Suprapubic skin (tissue), 3 donors: ENCODE measurements at regions not wholly inside any gene's neighbourhood (a gene's known extent, or its start where the extent isn't known, plus 50 kb on each side); places are given as distances from the start of the nearest gene placed in this dataset.

Experiments
- POLR2AphosphoS5 ChIP-seq, 3 donors: sonication (generic); formaldehyde crosslinking; IDR thresholded peaks; one replicate each; pipeline ENCODE4 v1.6.1; 2017; ENCODE audit warnings: antibody characterized with exemption in 3 of 3
- TF ChIP-seq, protein P1 (sequence below), 2 donors: fragments of 200-600 bp in 1 of 2; fragments of 450-650 bp in 1 of 2; sonication (generic) in 1 of 2; IDR thresholded peaks; one replicate each; pipeline ENCODE4 v1.5.1; 2016 to 2019; ENCODE audit warnings: antibody characterized with exemption in 2 of 2, mild to moderate bottlenecking in 1 of 2, moderate library complexity in 1 of 2

DNA sequence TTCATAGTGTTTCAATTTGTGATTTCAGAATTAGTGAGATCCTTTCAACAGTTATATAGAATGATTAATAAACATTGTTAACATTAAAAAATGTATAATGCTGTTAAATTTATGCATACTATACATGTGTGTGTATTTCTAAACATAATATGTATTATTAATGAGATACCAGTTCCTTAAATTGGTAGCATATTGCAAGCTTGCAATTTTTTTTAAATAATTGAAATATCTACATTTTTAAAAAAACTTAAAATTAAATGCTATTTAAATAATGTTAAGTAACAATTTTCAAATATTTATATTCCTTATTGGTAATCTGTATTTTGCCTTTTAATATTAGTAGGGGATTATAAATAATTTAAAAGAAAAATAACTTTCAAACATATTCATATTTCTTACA, 1479.5 kb upstream of the PCDH7 start:
- TF ChIP-seq POLR2AphosphoS5 (IDR thresholded peaks at IDR 0.05): no peak
- TF ChIP-seq, protein P1, sequence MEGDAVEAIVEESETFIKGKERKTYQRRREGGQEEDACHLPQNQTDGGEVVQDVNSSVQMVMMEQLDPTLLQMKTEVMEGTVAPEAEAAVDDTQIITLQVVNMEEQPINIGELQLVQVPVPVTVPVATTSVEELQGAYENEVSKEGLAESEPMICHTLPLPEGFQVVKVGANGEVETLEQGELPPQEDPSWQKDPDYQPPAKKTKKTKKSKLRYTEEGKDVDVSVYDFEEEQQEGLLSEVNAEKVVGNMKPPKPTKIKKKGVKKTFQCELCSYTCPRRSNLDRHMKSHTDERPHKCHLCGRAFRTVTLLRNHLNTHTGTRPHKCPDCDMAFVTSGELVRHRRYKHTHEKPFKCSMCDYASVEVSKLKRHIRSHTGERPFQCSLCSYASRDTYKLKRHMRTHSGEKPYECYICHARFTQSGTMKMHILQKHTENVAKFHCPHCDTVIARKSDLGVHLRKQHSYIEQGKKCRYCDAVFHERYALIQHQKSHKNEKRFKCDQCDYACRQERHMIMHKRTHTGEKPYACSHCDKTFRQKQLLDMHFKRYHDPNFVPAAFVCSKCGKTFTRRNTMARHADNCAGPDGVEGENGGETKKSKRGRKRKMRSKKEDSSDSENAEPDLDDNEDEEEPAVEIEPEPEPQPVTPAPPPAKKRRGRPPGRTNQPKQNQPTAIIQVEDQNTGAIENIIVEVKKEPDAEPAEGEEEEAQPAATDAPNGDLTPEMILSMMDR (IDR thresholded peaks at IDR 0.05): no peak
